Gastrocnemius medialis (tissue), 4 donors: ENCODE measurements at regions not wholly inside any gene's neighbourhood (a gene's known extent, or its start where the extent isn't known, plus 50 kb on each side); places are given as distances from the start of the nearest gene placed in this dataset.

Experiments
- POLR2A ChIP-seq, 2 donors: fragments of 450-650 bp; IDR thresholded peaks; one replicate each; pipeline ENCODE4 v1.6.1; 2017; ENCODE audit warnings: antibody characterized with exemption in 2 of 2, mild to moderate bottlenecking in 2 of 2, moderate library complexity in 2 of 2
- TF ChIP-seq, protein P1 (sequence below), 5 experiments: fragments of 450-650 bp in 3 of 5; fragments of 200-600 bp in 2 of 5; sonication (generic) in 2 of 5; IDR thresholded peaks in 4 of 5; conservative IDR thresholded peaks in 1 of 5; 1 replicate in 4 of 5; 2 replicates in 1 of 5; pipeline ENCODE4 v1.5.1; 2016 to 2019; ENCODE audit warnings: antibody characterized with exemption in 5 of 5, mild to moderate bottlenecking in 3 of 5, moderate library complexity in 3 of 5

- TF ChIP-seq, protein P1, sequence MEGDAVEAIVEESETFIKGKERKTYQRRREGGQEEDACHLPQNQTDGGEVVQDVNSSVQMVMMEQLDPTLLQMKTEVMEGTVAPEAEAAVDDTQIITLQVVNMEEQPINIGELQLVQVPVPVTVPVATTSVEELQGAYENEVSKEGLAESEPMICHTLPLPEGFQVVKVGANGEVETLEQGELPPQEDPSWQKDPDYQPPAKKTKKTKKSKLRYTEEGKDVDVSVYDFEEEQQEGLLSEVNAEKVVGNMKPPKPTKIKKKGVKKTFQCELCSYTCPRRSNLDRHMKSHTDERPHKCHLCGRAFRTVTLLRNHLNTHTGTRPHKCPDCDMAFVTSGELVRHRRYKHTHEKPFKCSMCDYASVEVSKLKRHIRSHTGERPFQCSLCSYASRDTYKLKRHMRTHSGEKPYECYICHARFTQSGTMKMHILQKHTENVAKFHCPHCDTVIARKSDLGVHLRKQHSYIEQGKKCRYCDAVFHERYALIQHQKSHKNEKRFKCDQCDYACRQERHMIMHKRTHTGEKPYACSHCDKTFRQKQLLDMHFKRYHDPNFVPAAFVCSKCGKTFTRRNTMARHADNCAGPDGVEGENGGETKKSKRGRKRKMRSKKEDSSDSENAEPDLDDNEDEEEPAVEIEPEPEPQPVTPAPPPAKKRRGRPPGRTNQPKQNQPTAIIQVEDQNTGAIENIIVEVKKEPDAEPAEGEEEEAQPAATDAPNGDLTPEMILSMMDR (IDR thresholded peaks at IDR 0.05 in 4 of 5, conservative IDR thresholded peaks at IDR 0.05 in 1 of 5): no peak
- no peak for TF ChIP-seq POLR2A (IDR thresholded peaks at IDR 0.05)
Measured at GRCh38 chr6:1251198-1252155, 60.4 kb upstream of the FOXQ1 start.
